ENCODE measurements at regions not wholly inside any gene's neighbourhood (a gene's known extent, or its start where the extent isn't known, plus 50 kb on each side); places are given as distances from the start of the nearest gene placed in this dataset.
"Not testable (repeated sequence)": the region's sequence is repeated elsewhere in the genome, so short reads cannot be mapped to it uniquely, and the experiment has no call there.

GRCh38 chr9:23006127-23006526, 559.5 kb downstream of the DMRTA1 start:
- no peak for DNase-seq

- no peak for DNase-seq
Observed at GRCh38 chr9:23011669-23012068, 565.0 kb downstream of the DMRTA1 start.

- DNase-seq: no peak
Observed at GRCh38 chr9:23015557-23015956, 568.9 kb downstream of the DMRTA1 start.

GRCh38 chr9:23036416-23036815, 589.8 kb downstream of the DMRTA1 start:
- no peak for DNase-seq

GRCh38 chr9:23039402-23039801, 592.8 kb downstream of the DMRTA1 start:
- no peak for DNase-seq

- DNase-seq: no peak
Observed at GRCh38 chr9:23041466-23041865, 594.8 kb downstream of the DMRTA1 start.

GRCh38 chr9:23044549-23044948, 597.9 kb downstream of the DMRTA1 start:
- no peak for DNase-seq

- not testable (repeated sequence) for DNase-seq
Observed at GRCh38 chr9:23046026-23046425, 599.4 kb downstream of the DMRTA1 start.

GRCh38 chr9:23050548-23050947, 603.9 kb downstream of the DMRTA1 start:
- DNase-seq: no peak

GRCh38 chr9:23073136-23073535, 626.5 kb downstream of the DMRTA1 start:
- no peak for DNase-seq

GRCh38 chr9:23079798-23080197, 633.2 kb downstream of the DMRTA1 start:
- no peak for DNase-seq

GRCh38 chr9:23081377-23081776, 634.8 kb downstream of the DMRTA1 start:
- no peak for DNase-seq

GRCh38 chr9:23088932-23089364, 642.3 kb downstream of the DMRTA1 start:
- no peak for DNase-seq

- DNase-seq: no peak
Observed at GRCh38 chr9:23117616-23118015, 671.0 kb downstream of the DMRTA1 start.

- DNase-seq: no peak
Observed at GRCh38 chr9:23120630-23121029, 674.0 kb downstream of the DMRTA1 start.

- no peak for DNase-seq
Observed at GRCh38 chr9:23123048-23123632, 676.5 kb downstream of the DMRTA1 start.

- DNase-seq: no peak
Observed at GRCh38 chr9:23145467-23145866, 680.6 kb downstream of the ELAVL2 start.

GRCh38 chr9:23153058-23153457, 673.0 kb downstream of the ELAVL2 start:
- DNase-seq: no peak

GRCh38 chr9:23160491-23160890, 665.5 kb downstream of the ELAVL2 start:
- DNase-seq: no peak

- no peak for DNase-seq
Observed at GRCh38 chr9:23160952-23161469, 665.0 kb downstream of the ELAVL2 start.

GRCh38 chr9:23162789-23163188, 663.3 kb downstream of the ELAVL2 start:
- no peak for DNase-seq

- DNase-seq: no peak
Observed at GRCh38 chr9:23171479-23171878, 654.6 kb downstream of the ELAVL2 start.

- no peak for DNase-seq
Observed at GRCh38 chr9:23172206-23172605, 653.8 kb downstream of the ELAVL2 start.

GRCh38 chr9:23172979-23173637, 652.9 kb downstream of the ELAVL2 start:
- DNase-seq: no peak

- no peak for DNase-seq
Observed at GRCh38 chr9:23194281-23194680, 631.8 kb downstream of the ELAVL2 start.
